Neutrophil (primary cell): ENCODE measurements at regions not wholly inside any gene's neighbourhood (a gene's known extent, or its start where the extent isn't known, plus 50 kb on each side); places are given as distances from the start of the nearest gene placed in this dataset.

Experiments
- H3K27ac ChIP-seq: fragments of 200-600 bp; sonication (generic); 2 replicates; pipeline ENCODE4 v1.5.1; 2016; ENCODE audit warnings: mild to moderate bottlenecking, moderate library complexity
- H3K27me3 ChIP-seq: fragments of 200-600 bp; sonication (generic); 2 replicates; pipeline ENCODE4 v1.6.0; 2016; ENCODE audit warnings: mild to moderate bottlenecking
- H3K36me3 ChIP-seq: fragments of 200-600 bp; sonication (generic); 2 replicates; pipeline ENCODE4 v1.5.1; 2017
- H3K4me1 ChIP-seq, 2 experiments: fragments of 200-600 bp in 1 of 2; sonication (generic) in 1 of 2; 1 replicate in 1 of 2; 2 replicates in 1 of 2; pipeline versions ENCODE4 v1.5.1 to v1.6.1; 2013 to 2016; ENCODE audit warnings: low read depth in 1 of 2, low read length in 1 of 2, mild to moderate bottlenecking in 1 of 2, moderate library complexity in 1 of 2; ENCODE audit not compliant: control insufficient read depth in 1 of 2, insufficient read depth in 1 of 2
- H3K4me3 ChIP-seq, 2 experiments: fragments of 200-600 bp in 1 of 2; sonication (generic) in 1 of 2; 1 replicate in 1 of 2; 2 replicates in 1 of 2; pipeline ENCODE4 v1.5.1; 2013 to 2016; ENCODE audit warnings: low read depth in 1 of 2, low read length in 1 of 2, mild to moderate bottlenecking in 1 of 2, moderate library complexity in 1 of 2
- H3K9me3 ChIP-seq: fragments of 200-600 bp; sonication (generic); 2 replicates; pipeline ENCODE4 v1.5.1; 2016
- TF ChIP-seq, protein P1 (sequence below): fragments of 200-600 bp; sonication (generic); IDR thresholded peaks from 2 replicates; pipeline ENCODE4 v1.5.1; 2016; ENCODE audit warnings: antibody characterized with exemption

DNA sequence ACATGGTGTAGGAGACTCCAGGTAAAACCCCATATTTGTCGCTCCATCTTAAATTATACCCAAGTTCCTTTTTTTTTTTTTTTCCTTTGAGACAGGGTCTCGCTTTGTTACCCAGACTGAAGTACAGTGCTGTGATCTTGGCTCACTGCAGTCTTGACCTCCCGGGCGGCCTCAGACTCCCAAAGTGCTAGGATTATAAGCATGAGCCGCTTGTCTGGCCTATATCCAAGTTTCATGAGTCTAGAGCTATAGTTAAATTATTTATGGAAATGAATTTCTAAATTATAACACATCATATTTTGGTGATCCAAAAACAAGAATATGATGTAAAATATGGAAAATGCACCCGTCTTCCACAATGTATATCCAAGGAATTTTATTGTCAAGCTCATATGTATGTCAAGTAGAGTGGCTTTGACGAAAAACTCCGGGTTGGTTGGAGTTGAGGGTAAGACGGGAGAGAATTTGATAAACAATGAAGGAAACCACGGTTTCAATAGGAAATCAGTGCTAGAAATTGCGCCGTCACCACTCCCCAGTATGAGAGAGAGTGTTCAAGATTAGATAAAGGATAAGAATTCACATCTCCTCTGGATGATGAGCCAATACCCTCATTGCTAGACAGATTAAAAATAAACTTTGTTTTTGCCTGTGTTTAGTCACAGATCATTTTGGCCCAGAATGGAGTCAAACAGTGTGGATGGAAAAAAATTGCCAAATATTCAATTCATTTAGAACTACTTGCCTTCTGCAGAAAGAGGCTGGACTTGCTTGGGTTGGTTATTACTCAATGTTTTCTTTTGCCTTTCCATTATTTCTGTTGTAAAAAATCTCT, 209.2 kb upstream of the NR2F2 start:
- Histone ChIP-seq H3K27me3 (no peaks in the 10 kb centered on the region), H3K4me3 (no peak overlapping the region), H3K9me3 (no peaks in the 10 kb centered on the region), H3K4me1 (no peaks in the 10 kb centered on the region), H3K27ac (no peak overlapping the region), H3K36me3 (no peaks in the 10 kb centered on the region)
- TF ChIP-seq, protein P1, sequence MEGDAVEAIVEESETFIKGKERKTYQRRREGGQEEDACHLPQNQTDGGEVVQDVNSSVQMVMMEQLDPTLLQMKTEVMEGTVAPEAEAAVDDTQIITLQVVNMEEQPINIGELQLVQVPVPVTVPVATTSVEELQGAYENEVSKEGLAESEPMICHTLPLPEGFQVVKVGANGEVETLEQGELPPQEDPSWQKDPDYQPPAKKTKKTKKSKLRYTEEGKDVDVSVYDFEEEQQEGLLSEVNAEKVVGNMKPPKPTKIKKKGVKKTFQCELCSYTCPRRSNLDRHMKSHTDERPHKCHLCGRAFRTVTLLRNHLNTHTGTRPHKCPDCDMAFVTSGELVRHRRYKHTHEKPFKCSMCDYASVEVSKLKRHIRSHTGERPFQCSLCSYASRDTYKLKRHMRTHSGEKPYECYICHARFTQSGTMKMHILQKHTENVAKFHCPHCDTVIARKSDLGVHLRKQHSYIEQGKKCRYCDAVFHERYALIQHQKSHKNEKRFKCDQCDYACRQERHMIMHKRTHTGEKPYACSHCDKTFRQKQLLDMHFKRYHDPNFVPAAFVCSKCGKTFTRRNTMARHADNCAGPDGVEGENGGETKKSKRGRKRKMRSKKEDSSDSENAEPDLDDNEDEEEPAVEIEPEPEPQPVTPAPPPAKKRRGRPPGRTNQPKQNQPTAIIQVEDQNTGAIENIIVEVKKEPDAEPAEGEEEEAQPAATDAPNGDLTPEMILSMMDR: no peak

DNA sequence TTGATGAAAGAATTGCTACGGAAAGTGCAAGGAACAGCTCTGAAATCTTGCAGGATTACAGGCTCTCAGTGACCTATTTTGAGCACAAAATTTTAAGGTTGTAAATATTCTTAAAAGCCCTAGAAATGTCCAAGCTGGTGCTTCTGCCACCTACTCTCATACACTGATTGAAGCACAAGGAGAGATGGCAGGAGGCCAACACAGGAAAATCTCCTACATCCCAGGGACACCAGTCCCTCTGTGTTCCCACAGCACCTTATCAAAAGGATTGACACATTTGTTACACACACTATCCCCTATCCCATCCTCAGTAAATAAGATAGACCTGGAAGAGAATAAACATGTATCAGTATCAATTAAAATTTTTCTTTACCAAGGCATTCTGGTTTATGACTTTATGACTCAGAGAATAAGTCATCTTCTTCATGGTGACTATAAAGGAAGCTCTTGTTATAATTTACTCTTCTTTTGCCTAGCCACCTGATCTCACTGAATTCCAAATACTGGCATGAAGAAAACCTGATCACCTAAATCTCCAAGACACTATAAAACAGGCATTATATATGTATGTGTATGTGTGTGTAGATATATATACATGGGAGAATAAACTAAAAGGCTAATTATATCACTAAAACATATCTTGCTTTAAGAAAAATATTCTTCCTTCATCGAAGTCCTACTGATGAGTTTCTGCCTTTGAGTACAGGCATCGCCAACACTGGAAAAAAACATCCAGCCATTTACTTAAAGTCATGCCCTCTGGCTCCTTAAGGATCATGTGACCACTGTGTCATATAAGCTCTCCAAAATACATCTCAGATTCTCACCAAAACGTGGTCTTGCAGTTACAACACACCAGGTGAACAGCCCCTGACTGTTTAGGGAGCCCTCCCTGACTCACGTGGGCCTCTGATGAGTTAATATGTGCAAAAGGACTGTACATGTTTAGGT, 208.1 kb upstream of the NR2F2 start:
- no peaks in the 10 kb centered on the region for H3K4me1 ChIP-seq
- no peak overlapping the region for H3K4me3 ChIP-seq
- H3K36me3 ChIP-seq: no peaks in the 10 kb centered on the region
- H3K27ac ChIP-seq: no peak overlapping the region
- no peaks in the 10 kb centered on the region for H3K9me3 ChIP-seq
- TF ChIP-seq, protein P1: no peak
- no peaks in the 10 kb centered on the region for H3K27me3 ChIP-seq

DNA sequence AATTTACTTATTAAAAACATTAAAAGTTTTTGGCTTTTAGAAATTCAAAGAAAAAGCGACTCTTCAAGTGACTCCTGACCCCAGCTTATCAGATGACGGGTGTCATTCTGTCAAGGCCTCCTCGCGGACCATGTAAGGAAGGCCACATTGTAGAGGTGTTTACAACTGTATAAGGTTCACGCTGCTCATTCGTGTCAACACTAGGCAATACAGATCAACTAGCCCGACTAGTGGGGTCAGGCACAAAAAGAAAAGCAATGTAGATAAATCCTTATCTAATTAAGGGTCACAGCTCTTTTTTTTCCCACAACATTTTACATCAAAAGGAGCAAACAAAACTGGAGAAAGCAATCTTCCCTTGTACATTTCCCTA, 207.5 kb upstream of the NR2F2 start:
- no peak overlapping the region for H3K27ac ChIP-seq
- H3K9me3 ChIP-seq: no peaks in the 10 kb centered on the region
- H3K27me3 ChIP-seq: no peaks in the 10 kb centered on the region

DNA sequence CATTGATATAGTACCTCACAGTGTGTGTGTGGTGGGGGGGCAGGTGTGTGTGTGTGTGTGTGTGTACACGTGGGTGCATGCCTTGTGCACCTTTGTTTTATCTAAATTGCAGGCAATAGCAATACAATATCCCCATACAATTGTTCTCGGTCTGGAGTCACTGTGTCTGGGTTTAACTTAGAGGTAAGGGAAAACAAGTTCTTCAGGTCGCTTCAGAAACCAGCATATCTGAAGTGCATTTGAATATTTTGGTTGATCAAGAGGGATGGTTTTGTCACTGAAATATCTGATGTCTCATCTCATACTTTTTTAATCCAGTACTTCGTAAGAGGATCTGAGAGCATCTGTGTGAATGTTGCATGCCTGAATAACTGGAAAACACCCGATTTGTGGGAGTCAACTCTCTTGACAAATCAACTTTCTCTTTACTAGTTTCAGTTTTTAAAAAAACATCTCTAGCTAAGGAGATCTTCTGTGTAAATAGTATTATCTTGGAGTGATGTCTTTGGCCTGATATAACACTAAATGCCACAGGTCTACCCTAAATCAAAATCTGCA, 206.8 kb upstream of the NR2F2 start:
- Histone ChIP-seq H3K27me3 (no peaks in the 10 kb centered on the region), H3K9me3 (no peaks in the 10 kb centered on the region), H3K4me1 (no peaks in the 10 kb centered on the region), H3K4me3 (no peak overlapping the region), H3K36me3 (no peaks in the 10 kb centered on the region), H3K27ac (no peak overlapping the region)
- TF ChIP-seq, protein P1: no peak

More for the DNA sequence above, 207.5 kb upstream of the NR2F2 start:
- H3K36me3 ChIP-seq: no peaks in the 10 kb centered on the region
- no peaks in the 10 kb centered on the region for H3K4me1 ChIP-seq
- TF ChIP-seq, protein P1: no peak
- no peak overlapping the region for H3K4me3 ChIP-seq

DNA sequence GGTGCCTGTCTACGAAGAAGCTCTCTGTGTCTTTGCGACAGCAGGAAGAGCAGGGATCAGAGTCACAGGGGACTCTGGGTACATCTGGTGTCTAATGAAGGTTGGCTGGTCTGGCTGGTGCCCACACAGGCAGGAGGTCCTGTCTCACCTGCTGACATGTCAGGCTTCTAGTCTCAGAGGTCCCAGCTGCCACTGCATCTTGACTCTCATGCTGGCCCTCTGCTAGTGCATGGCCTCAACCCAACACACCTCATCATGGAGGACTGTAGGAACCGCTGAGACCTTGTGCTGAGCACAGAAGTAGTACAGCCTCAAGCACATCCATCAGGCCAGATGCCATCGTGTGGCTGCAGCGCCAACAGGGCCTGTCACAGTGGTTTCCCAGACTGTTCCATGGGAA, 206.1 kb upstream of the NR2F2 start:
- no peak overlapping the region for H3K4me3 ChIP-seq
- TF ChIP-seq, protein P1: no peak
- no peaks in the 10 kb centered on the region for H3K36me3 ChIP-seq
- H3K27ac ChIP-seq: no peak overlapping the region
- H3K4me1 ChIP-seq: no peaks in the 10 kb centered on the region
- no peaks in the 10 kb centered on the region for H3K9me3 ChIP-seq
- H3K27me3 ChIP-seq: no peaks in the 10 kb centered on the region
